Mesendoderm (in vitro differentiated cells): ENCODE measurements at regions not wholly inside any gene's neighbourhood (a gene's known extent, or its start where the extent isn't known, plus 50 kb on each side); places are given as distances from the start of the nearest gene placed in this dataset.

Experiments used
- DNase-seq: peaks from one replicate; pipeline ENCODE4 v3.0.0; 2013
- H2AK5ac ChIP-seq: 2 replicates; pipeline ENCODE4 v1.6.1; 2013; ENCODE audit warnings: low read length, inconsistent platforms
- H2BK120ac ChIP-seq: 2 replicates; pipeline ENCODE4 v1.6.1; 2013; ENCODE audit warnings: low read depth, mild to moderate bottlenecking, low read length, moderate library complexity, mixed read lengths
- H2BK15ac ChIP-seq: replicated peaks from 2 replicates; pipeline ENCODE4 v1.6.1; 2013; ENCODE audit warnings: low read depth, mild to moderate bottlenecking, moderate library complexity
- H2BK5ac ChIP-seq: 2 replicates; pipeline ENCODE4 v1.6.1; 2013; ENCODE audit warnings: low read length, inconsistent platforms
- H3K18ac ChIP-seq: 2 replicates; pipeline ENCODE4 v1.6.1; 2013; ENCODE audit warnings: mild to moderate bottlenecking, low read length, mixed read lengths
- H3K23ac ChIP-seq: one replicate; pipeline ENCODE4 v1.6.1; 2013; ENCODE audit warnings: low read length
- H3K27ac ChIP-seq: 2 replicates; pipeline ENCODE4 v1.5.1; 2013; ENCODE audit warnings: low read depth, mild to moderate bottlenecking, inconsistent platforms, low read length, moderate library complexity
- H3K27me3 ChIP-seq: 2 replicates; pipeline ENCODE4 v1.6.1; 2013; ENCODE audit warnings: low read length, control low read depth, mild to moderate bottlenecking, inconsistent platforms; ENCODE audit not compliant: insufficient read depth, poor library complexity
- H3K36me3 ChIP-seq: 2 replicates; pipeline ENCODE4 v1.6.1; 2013; ENCODE audit warnings: low read length, inconsistent platforms; ENCODE audit not compliant: control insufficient read depth, insufficient read depth
- H3K4ac ChIP-seq: one replicate; pipeline ENCODE4 v1.6.1; 2013; ENCODE audit warnings: low read depth, mild to moderate bottlenecking, low read length, moderate library complexity
- H3K4me1 ChIP-seq: 2 replicates; pipeline ENCODE4 v1.6.1; 2013; ENCODE audit warnings: low read depth, low read length, inconsistent platforms; ENCODE audit not compliant: control insufficient read depth
- H3K4me2 ChIP-seq: 2 replicates; pipeline ENCODE4 v1.6.1; 2013; ENCODE audit warnings: low read length
- H3K4me3 ChIP-seq: 2 replicates; pipeline ENCODE4 v1.5.1; 2013; ENCODE audit warnings: mild to moderate bottlenecking, low read length
- H3K56ac ChIP-seq: one replicate; pipeline ENCODE4 v1.6.1; 2013; ENCODE audit warnings: low read length
- H3K79me1 ChIP-seq: 2 replicates; pipeline ENCODE4 v1.6.1; 2013; ENCODE audit warnings: low read length, inconsistent platforms
- H3K79me2 ChIP-seq: 2 replicates; pipeline ENCODE4 v1.6.1; 2013; ENCODE audit warnings: mild to moderate bottlenecking, low read length; ENCODE audit not compliant: control insufficient read depth, insufficient read depth
- H3K9ac ChIP-seq: 2 replicates; pipeline ENCODE4 v1.6.1; 2013; ENCODE audit warnings: low read length, inconsistent platforms
- H4K5ac ChIP-seq: one replicate; pipeline ENCODE4 v1.6.1; 2013; ENCODE audit warnings: low read length
- H4K8ac ChIP-seq: one replicate; pipeline ENCODE4 v1.6.1; 2013; ENCODE audit warnings: low read depth, mild to moderate bottlenecking, control low read depth, low read length, moderate library complexity
- WGBS: extraction: QIAGEN DNeasy Blood & Tissue Kit; methylation state at CpG from one replicate; pipeline ENCODE4 v1.1.7; 2013; ENCODE audit warnings: low lambda C conversion rate, missing lambda C conversion rate; ENCODE audit not compliant: insufficient coverage; ENCODE audit errors: extremely low coverage; 5-methylcytosine and 5-hydroxymethylcytosine counted together

GRCh38 chr5:68099327-68099726, 116.2 kb upstream of the PIK3R1 start:
- Histone ChIP-seq H3K27me3 (no peaks in the 10 kb centered on the region), H3K27ac (no peak overlapping the region), H3K4ac (no peak overlapping the region), H3K56ac (no peak overlapping the region), H4K5ac (no peak overlapping the region), H3K36me3 (no peaks in the 10 kb centered on the region), H3K4me2 (no peak overlapping the region), H2BK15ac (no peak overlapping the region), H3K23ac (no peak overlapping the region), H2AK5ac (no peak overlapping the region), H3K9ac (no peak overlapping the region), H4K8ac (no peak overlapping the region), H2BK120ac (no peak overlapping the region), H3K79me2 (no peaks in the 10 kb centered on the region), H2BK5ac (no peak overlapping the region), H3K18ac (no peak overlapping the region), H3K4me1 (no peaks in the 10 kb centered on the region), H3K79me1 (no peaks in the 10 kb centered on the region), H3K4me3 (no peak overlapping the region)
- no CpG with 5 or more reads among the region's 5 CpGs for WGBS
- no peak for DNase-seq

- H3K56ac ChIP-seq = no peak overlapping the region
- H4K8ac ChIP-seq = no peak overlapping the region
- no peak overlapping the region for H2BK120ac ChIP-seq
- H3K4me3 ChIP-seq = no peak overlapping the region
- H3K18ac ChIP-seq = no peak overlapping the region
- H3K36me3 ChIP-seq = no peaks in the 10 kb centered on the region
- H3K27ac ChIP-seq = no peak overlapping the region
- no peak overlapping the region for H2AK5ac ChIP-seq
- no peak overlapping the region for H2BK15ac ChIP-seq
- no CpG with 5 or more reads among the region's 3 CpGs for WGBS
- H3K4me1 ChIP-seq = no peaks in the 10 kb centered on the region
- H3K9ac ChIP-seq = no peak overlapping the region
- H3K4me2 ChIP-seq = no peak overlapping the region
- no peak overlapping the region for H4K5ac ChIP-seq
- no peaks in the 10 kb centered on the region for H3K27me3 ChIP-seq
- H2BK5ac ChIP-seq = no peak overlapping the region
- no peak overlapping the region for H3K23ac ChIP-seq
- H3K79me2 ChIP-seq = no peaks in the 10 kb centered on the region
- no peak overlapping the region for H3K4ac ChIP-seq
- H3K79me1 ChIP-seq = no peaks in the 10 kb centered on the region
- no peak for DNase-seq
These were observed 121.9 kb upstream of the PIK3R1 start for GRCh38 chr5:68093455-68094159.

- Histone ChIP-seq H3K4ac (no peak overlapping the region), H3K9ac (no peak overlapping the region), H3K79me2 (no peaks in the 10 kb centered on the region), H2BK15ac (no peak overlapping the region), H4K8ac (no peak overlapping the region), H3K18ac (no peak overlapping the region), H3K4me2 (no peak overlapping the region), H2AK5ac (no peak overlapping the region), H3K4me1 (no peaks in the 10 kb centered on the region), H3K36me3 (no peaks in the 10 kb centered on the region), H3K79me1 (no peaks in the 10 kb centered on the region), H2BK5ac (no peak overlapping the region), H2BK120ac (no peak overlapping the region), H3K4me3 (no peak overlapping the region), H3K27me3 (no peaks in the 10 kb centered on the region), H3K56ac (no peak overlapping the region), H3K23ac (no peak overlapping the region), H4K5ac (no peak overlapping the region), H3K27ac (no peak overlapping the region)
- no CpG with 5 or more reads among the region's 3 CpGs for WGBS
- DNase-seq = no peak
These were observed 127.3 kb upstream of the PIK3R1 start for GRCh38 chr5:68088302-68088701.

GRCh38 chr5:68087866-68088265, 127.7 kb upstream of the PIK3R1 start:
- H4K8ac ChIP-seq = no peak overlapping the region
- H3K4me2 ChIP-seq = no peak overlapping the region
- no peaks in the 10 kb centered on the region for H3K36me3 ChIP-seq
- no peak overlapping the region for H3K18ac ChIP-seq
- H4K5ac ChIP-seq = no peak overlapping the region
- H3K79me2 ChIP-seq = no peaks in the 10 kb centered on the region
- no peak overlapping the region for H2AK5ac ChIP-seq
- no peaks in the 10 kb centered on the region for H3K4me1 ChIP-seq
- H2BK15ac ChIP-seq = no peak overlapping the region
- DNase-seq = no peak
- H3K27me3 ChIP-seq = no peaks in the 10 kb centered on the region
- no peak overlapping the region for H2BK5ac ChIP-seq
- WGBS = no CpG with 5 or more reads among the region's 3 CpGs
- no peak overlapping the region for H3K4ac ChIP-seq
- H3K9ac ChIP-seq = no peak overlapping the region
- H3K27ac ChIP-seq = no peak overlapping the region
- H2BK120ac ChIP-seq = no peak overlapping the region
- H3K4me3 ChIP-seq = no peak overlapping the region
- no peak overlapping the region for H3K23ac ChIP-seq
- H3K56ac ChIP-seq = no peak overlapping the region
- H3K79me1 ChIP-seq = no peaks in the 10 kb centered on the region

GRCh38 chr5:68086857-68087256, 128.7 kb upstream of the PIK3R1 start:
- no peaks in the 10 kb centered on the region for H3K79me2 ChIP-seq
- H3K79me1 ChIP-seq = no peaks in the 10 kb centered on the region
- no peak overlapping the region for H2BK15ac ChIP-seq
- H3K27ac ChIP-seq = no peak overlapping the region
- H3K4me1 ChIP-seq = no peaks in the 10 kb centered on the region
- no peaks in the 10 kb centered on the region for H3K36me3 ChIP-seq
- H2BK5ac ChIP-seq = no peak overlapping the region
- H3K4me2 ChIP-seq = no peak overlapping the region
- no peak overlapping the region for H3K18ac ChIP-seq
- no peak overlapping the region for H3K4ac ChIP-seq
- no CpG with 5 or more reads among the region's 7 CpGs for WGBS
- no peak overlapping the region for H2BK120ac ChIP-seq
- H3K27me3 ChIP-seq = no peaks in the 10 kb centered on the region
- H4K8ac ChIP-seq = no peak overlapping the region
- H4K5ac ChIP-seq = no peak overlapping the region
- no peak overlapping the region for H3K56ac ChIP-seq
- H2AK5ac ChIP-seq = no peak overlapping the region
- DNase-seq = no peak
- H3K23ac ChIP-seq = no peak overlapping the region
- no peak overlapping the region for H3K4me3 ChIP-seq
- no peak overlapping the region for H3K9ac ChIP-seq

- H3K79me1 ChIP-seq = no peaks in the 10 kb centered on the region
- H2AK5ac ChIP-seq = no peak overlapping the region
- no peak overlapping the region for H4K5ac ChIP-seq
- H3K27ac ChIP-seq = no peak overlapping the region
- no peak overlapping the region for H2BK15ac ChIP-seq
- no CpG with 5 or more reads among the region's 7 CpGs for WGBS
- no peak overlapping the region for H3K56ac ChIP-seq
- H3K23ac ChIP-seq = no peak overlapping the region
- no peak overlapping the region for H3K4me3 ChIP-seq
- no peaks in the 10 kb centered on the region for H3K27me3 ChIP-seq
- H3K9ac ChIP-seq = no peak overlapping the region
- DNase-seq = no peak
- H3K36me3 ChIP-seq = no peaks in the 10 kb centered on the region
- H2BK120ac ChIP-seq = no peak overlapping the region
- H3K18ac ChIP-seq = no peak overlapping the region
- no peaks in the 10 kb centered on the region for H3K79me2 ChIP-seq
- H3K4ac ChIP-seq = no peak overlapping the region
- H3K4me1 ChIP-seq = no peaks in the 10 kb centered on the region
- H4K8ac ChIP-seq = no peak overlapping the region
- H2BK5ac ChIP-seq = no peak overlapping the region
- H3K4me2 ChIP-seq = no peak overlapping the region
These were observed 129.1 kb upstream of the PIK3R1 start for GRCh38 chr5:68086439-68086838.
